ENCODE measurements at regions not wholly inside any gene's neighbourhood (a gene's known extent, or its start where the extent isn't known, plus 50 kb on each side); places are given as distances from the start of the nearest gene placed in this dataset.

DNA sequence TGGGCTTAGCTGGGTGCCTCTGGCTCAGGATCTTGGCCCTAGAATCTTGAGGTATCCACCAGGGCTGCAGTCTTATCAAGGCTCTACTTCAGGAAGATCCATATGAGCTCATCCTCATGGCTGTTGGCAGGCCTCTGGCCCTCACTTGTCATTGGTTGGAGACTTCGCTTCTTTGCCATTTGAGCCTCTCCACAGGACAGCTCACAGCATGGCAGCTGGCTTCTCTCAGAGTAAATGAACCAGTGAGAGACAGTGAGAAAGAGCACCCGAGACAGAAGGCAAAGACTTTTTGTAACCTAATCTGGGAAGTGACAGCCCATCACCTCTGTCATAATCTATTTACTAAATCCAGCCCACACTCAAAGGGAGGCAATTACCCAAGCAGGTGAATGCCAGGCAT, 236.8 kb downstream of the GPAT3 start:
- TF ChIP-seq GATA2 (IDR thresholded peaks at IDR 0.05; ENCODE audit: low read depth, low read length) = no peak
- TF ChIP-seq GATA3 (IDR thresholded peaks at IDR 0.05; ENCODE audit: low read depth, low read length) = no peak

Measured in SH-SY5Y (cell line).